HCT116 (cell line): ENCODE measurements at regions not wholly inside any gene's neighbourhood (a gene's known extent, or its start where the extent isn't known, plus 50 kb on each side); places are given as distances from the start of the nearest gene placed in this dataset.

ENCODE experiments used
- ATAC-seq: fragments of 200-7000 bp; cut with Tn5 transposase; 2 replicates; pipeline ENCODE4 v1.9.1; 2020; ENCODE audit warnings: mild to moderate bottlenecking, moderate library complexity
- BruUV-seq: library from RNA; stranded (reverse); fragments of 400-500 nt; replicated peaks from 2 replicates; lab custom pipeline; 2021; lab: Mats Ljungman, UMichigan
- CTCF ChIA-PET: fragments of 300-600 bp; sonication (Branson Sonifier 250); formaldehyde crosslinking; loops from one replicate; lab custom pipeline; 2021; ENCODE audit warnings: antibody characterized with exemption; lab: Charles Lee
- POLR2A ChIA-PET: fragments of 300-600, 350-600 bp; sonication (Branson Sonifier 250); formaldehyde crosslinking; loops from one replicate; lab custom pipeline; 2021; ENCODE audit warnings: antibody characterized with exemption; lab: Charles Lee
- RAD21 ChIA-PET, 2 experiments: fragments of 300-600 bp; sonication (Branson Sonifier 250); formaldehyde crosslinking; loops; one replicate each; lab custom pipeline; 2023; ENCODE audit warnings: low total read pairs in 2 of 2; ENCODE audit not compliant: uncharacterized antibody in 2 of 2, unreplicated experiment in 2 of 2, low non-redundant PET in 1 of 2; lab: Charles Lee
- DNase-seq: peaks from one replicate; pipeline ENCODE4 v3.0.0-alpha.2; 2010; ENCODE audit warnings: low read depth, low spot score
- H2AFZ ChIP-seq: fragments of 200-600 bp; shearing (Covaris generic), sonication (generic); 2 replicates; pipeline ENCODE4 v1.6.1; 2017; ENCODE audit warnings: low read depth, mixed run types, mixed read lengths, antibody characterized with exemption, low read length; ENCODE audit not compliant: poor library complexity, severe bottlenecking
- H3K27ac ChIP-seq: 2 replicates; pipeline ENCODE4 v1.5.1; 2012; ENCODE audit warnings: low read depth, low read length
- H3K27me3 ChIP-seq: fragments of 200-600 bp; sonication (generic); 2 replicates; pipeline ENCODE4 v1.6.1; 2016; ENCODE audit warnings: mixed run types, low read length, mixed read lengths; ENCODE audit not compliant: insufficient read depth
- H3K36me3 ChIP-seq, 2 experiments: fragments of 200-500 bp in 1 of 2; fragments of 200-600 bp in 1 of 2; sonication (Bioruptor generic) in 1 of 2; sonication (generic) in 1 of 2; 2 replicates each; pipeline versions ENCODE4 v1.5.1 to v1.6.1; 2014 to 2016; ENCODE audit warnings: low read length in 2 of 2, inconsistent platforms in 1 of 2, mixed read lengths in 1 of 2, mixed run types in 1 of 2; ENCODE audit not compliant: insufficient read depth in 2 of 2, control insufficient read depth in 1 of 2
- H3K4me1 ChIP-seq, 2 experiments: fragments of 200-600 bp in 1 of 2; sonication (generic) in 1 of 2; 2 replicates each; pipeline versions ENCODE4 v1.5.1 to v1.6.1; 2012 to 2017; ENCODE audit warnings: low read length in 2 of 2, inconsistent platforms in 1 of 2, mild to moderate bottlenecking in 1 of 2, mixed read lengths in 1 of 2, mixed run types in 1 of 2, moderate library complexity in 1 of 2; ENCODE audit not compliant: insufficient read depth in 2 of 2, control insufficient read depth in 1 of 2
- H3K4me2 ChIP-seq: fragments of 200-600 bp; sonication (generic); 2 replicates; pipeline ENCODE4 v1.6.1; 2017; ENCODE audit warnings: mixed run types, low read length, mixed read lengths
- H3K4me3 ChIP-seq, 2 experiments: fragments of 200-600 bp in 1 of 2; sonication (generic) in 1 of 2; replicated peaks in 1 of 2; 2 replicates each; pipeline ENCODE4 v1.5.1; 2011 to 2016; ENCODE audit warnings: low read length in 2 of 2, control low read depth in 1 of 2, low read depth in 1 of 2, mild to moderate bottlenecking in 1 of 2, mixed read lengths in 1 of 2, mixed run types in 1 of 2
- H3K79me2 ChIP-seq: fragments of 200-600 bp; sonication (generic); 2 replicates; pipeline ENCODE4 v1.6.1; 2017; ENCODE audit warnings: mild to moderate bottlenecking, mixed run types, low read length, moderate library complexity, mixed read lengths; ENCODE audit not compliant: insufficient read depth
- H3K9ac ChIP-seq: fragments of 200-600 bp; sonication (generic); 2 replicates; pipeline ENCODE4 v1.6.1; 2016; ENCODE audit warnings: low read length, mixed read lengths
- H3K9me2 ChIP-seq: fragments of 200-600 bp; sonication (generic), shearing (Covaris generic); 2 replicates; pipeline ENCODE4 v1.6.1; 2017; ENCODE audit warnings: mixed run types, mild to moderate bottlenecking, moderate library complexity; ENCODE audit not compliant: insufficient read depth
- H3K9me3 ChIP-seq, 2 experiments: fragments of 200-500 bp in 1 of 2; fragments of 200-600 bp in 1 of 2; sonication (Bioruptor generic) in 1 of 2; sonication (generic) in 1 of 2; 2 replicates each; pipeline ENCODE4 v1.6.1; 2014 to 2017; ENCODE audit warnings: low read length in 2 of 2, mixed read lengths in 2 of 2, inconsistent platforms in 1 of 2, low read depth in 1 of 2, mild to moderate bottlenecking in 1 of 2, mixed run types in 1 of 2, moderate library complexity in 1 of 2; ENCODE audit not compliant: control insufficient read depth in 1 of 2, insufficient read depth in 1 of 2
- H4K20me1 ChIP-seq: fragments of 200-600 bp; sonication (generic), shearing (Covaris generic); 2 replicates; pipeline ENCODE4 v1.6.1; 2017; ENCODE audit warnings: mixed run types, mild to moderate bottlenecking, moderate library complexity; ENCODE audit not compliant: insufficient read depth
- ATF3 ChIP-seq: IDR thresholded peaks from 2 replicates; pipeline ENCODE4 v1.6.1; 2012
- CEBPB ChIP-seq: IDR thresholded peaks from 2 replicates; pipeline ENCODE4 v1.6.1; 2012; ENCODE audit warnings: low read depth
- CTCF ChIP-seq, 3 experiments: fragments of 200-600 bp in 1 of 3; sonication (generic) in 1 of 3; IDR thresholded peaks in 2 of 3; conservative IDR thresholded peaks in 1 of 3; 2 replicates each; pipeline ENCODE4 v1.5.1; 2012 to 2017; ENCODE audit warnings: low read depth in 2 of 3, low read length in 2 of 3, antibody characterized with exemption in 1 of 3, borderline replicate concordance in 1 of 3, control low read depth in 1 of 3, mild to moderate bottlenecking in 1 of 3, mixed read lengths in 1 of 3, mixed run types in 1 of 3, moderate library complexity in 1 of 3; ENCODE audit not compliant: insufficient read depth in 1 of 3
- EGR1 ChIP-seq: IDR thresholded peaks from 2 replicates; pipeline ENCODE4 v1.6.1; 2012; ENCODE audit warnings: low read depth
- ELF1 ChIP-seq: IDR thresholded peaks from 2 replicates; pipeline ENCODE4 v1.6.1; 2012; ENCODE audit warnings: low read depth, borderline replicate concordance
- EZH2 ChIP-seq: fragments of 200-600 bp; sonication (generic); IDR thresholded peaks from 2 replicates; pipeline ENCODE4 v1.6.1; 2017; ENCODE audit warnings: antibody characterized with exemption, mixed run types
- EZH2phosphoT487 ChIP-seq: fragments of 200-600 bp; IDR thresholded peaks from 2 replicates; pipeline ENCODE4 v1.6.1; 2018; ENCODE audit warnings: antibody characterized with exemption, borderline replicate concordance
- FOSL1 ChIP-seq: IDR thresholded peaks from 2 replicates; pipeline ENCODE4 v1.6.1; 2012; ENCODE audit warnings: low read depth
- JUND ChIP-seq: IDR thresholded peaks from 2 replicates; pipeline ENCODE4 v1.6.1; 2012
- MAX ChIP-seq: IDR thresholded peaks from 2 replicates; pipeline ENCODE4 v1.6.1; 2012
- POLR2A ChIP-seq: IDR thresholded peaks from 2 replicates; pipeline ENCODE4 v1.7.0; 2011; ENCODE audit warnings: borderline replicate concordance; ENCODE audit not compliant: insufficient read depth, insufficient read length; ENCODE audit errors: extremely low read depth
- SP1 ChIP-seq: IDR thresholded peaks from 2 replicates; pipeline ENCODE4 v1.6.1; 2012; ENCODE audit warnings: low read depth
- SRF ChIP-seq: IDR thresholded peaks from 2 replicates; pipeline ENCODE4 v1.6.1; 2012; ENCODE audit warnings: low read depth
- TCF7L2 ChIP-seq: IDR thresholded peaks from 2 replicates; pipeline ENCODE4 v1.7.0; 2011; ENCODE audit warnings: borderline replicate concordance, inconsistent platforms; ENCODE audit not compliant: insufficient read depth, insufficient read length; ENCODE audit errors: extremely low read depth
- ZBTB33 ChIP-seq: IDR thresholded peaks from 2 replicates; pipeline ENCODE4 v1.6.1; 2011; ENCODE audit warnings: mild to moderate bottlenecking, low read length, moderate library complexity; ENCODE audit not compliant: insufficient replicate concordance; ENCODE audit errors: extremely low read depth
- ZFX ChIP-seq: fragments of 450-650 bp; IDR thresholded peaks from 2 replicates; pipeline ENCODE4 v1.6.1; 2017
- ZNF274 ChIP-seq: fragments of 200-500 bp; sonication (Bioruptor generic); IDR thresholded peaks from 2 replicates; pipeline ENCODE4 v1.6.1; 2014; ENCODE audit warnings: mild to moderate bottlenecking, low read depth, low read length, inconsistent platforms
- intact Hi-C: fragments of 100-400 bp; cut with micrococcal nuclease; formaldehyde crosslinking; loops from 2 replicates; pipeline ENCODE4 v1.10.0; 2022

- no peaks in the 10 kb centered on the region for H3K79me2 ChIP-seq
- ChIA-PET RAD21 (no interaction called here), CTCF (interaction anchor here (2.7 to 3.7 kb wide), 2 partner anchors 257 to 263 kb away, joined by 24 to 33 read pairs; no protein-coding TSS in a partner anchor), POLR2A (no interaction called here)
- no peaks in the 10 kb centered on the region for H3K9me3 ChIP-seq
- H3K9me2 ChIP-seq: no peaks in the 10 kb centered on the region
- H3K4me3 ChIP-seq: no peak overlapping the region
- no peak overlapping the region for H3K4me2 ChIP-seq
- H2AFZ ChIP-seq: no peak overlapping the region
- no peak for DNase-seq
- TF ChIP-seq EZH2phosphoT487: no peak
- no peak for TF ChIP-seq SP1
- TF ChIP-seq TCF7L2: no peak
- no peak for TF ChIP-seq CEBPB
- no peak for TF ChIP-seq JUND
- TF ChIP-seq ZNF274: no peak
- TF ChIP-seq ZBTB33: no peak
- TF ChIP-seq EZH2: no peak
- no peak for TF ChIP-seq CTCF (IDR thresholded peaks at IDR 0.05 in 2 of 3, conservative IDR thresholded peaks at IDR 0.05 in 1 of 3; ENCODE audit: borderline replicate concordance in 1 of 3, insufficient read depth in 1 of 3, low read depth in 2 of 3, low read length in 2 of 3)
- no peak for TF ChIP-seq POLR2A
- TF ChIP-seq ELF1: no peak
- TF ChIP-seq SRF: no peak
- TF ChIP-seq ZFX: no peak
- no peak for TF ChIP-seq EGR1
- no peak for TF ChIP-seq FOSL1
- no peak for TF ChIP-seq MAX
- no peak for TF ChIP-seq ATF3
- intact Hi-C loops: no loop called here
- H3K9ac ChIP-seq: no peak overlapping the region
- H3K36me3 ChIP-seq: no peaks in the 10 kb centered on the region
- H4K20me1 ChIP-seq: no peaks in the 10 kb centered on the region
- BruUV-seq: no TSS peak
- H3K27me3 ChIP-seq: no peaks in the 10 kb centered on the region
- no peak overlapping the region for H3K27ac ChIP-seq
- peaks cover 59 to 72% of the 10 kb centered on the region in 2 experiments for H3K4me1 ChIP-seq
- ATAC-seq: no peak
These were observed 60.8 kb upstream of the DDR1 start for GRCh38 chr6:30823534-30823865.
